ENCODE measurements at regions not wholly inside any gene's neighbourhood (a gene's known extent, or its start where the extent isn't known, plus 50 kb on each side); places are given as distances from the start of the nearest gene placed in this dataset.

- Histone ChIP-seq H4K20me1 (ENCODE audit: insufficient read depth) (no peaks in the 10 kb centered on the region), H3K79me2 (ENCODE audit: insufficient read depth, low read length) (no peaks in the 10 kb centered on the region), H3K9me2 (ENCODE audit: insufficient read depth) (no peaks in the 10 kb centered on the region), H3K4me3 (replicated peaks in 1 of 2; ENCODE audit: low read depth in 1 of 2, low read length in 2 of 2) (no peak overlapping the region), H2AFZ (ENCODE audit: low read depth, low read length, poor library complexity, severe bottlenecking) (no peak overlapping the region), H3K27ac (ENCODE audit: low read depth, low read length) (no peak overlapping the region), H3K4me1 (ENCODE audit: control insufficient read depth in 1 of 2, insufficient read depth in 2 of 2, low read length in 2 of 2) (no peaks in the 10 kb centered on the region), H3K4me2 (ENCODE audit: low read length) (no peak overlapping the region), H3K27me3 (ENCODE audit: insufficient read depth, low read length) (no peaks in the 10 kb centered on the region), H3K9ac (ENCODE audit: low read length) (no peak overlapping the region), H3K9me3 (ENCODE audit: control insufficient read depth in 1 of 2, insufficient read depth in 1 of 2, low read depth in 1 of 2, low read length in 2 of 2) (no peaks in the 10 kb centered on the region), H3K36me3 (ENCODE audit: control insufficient read depth in 1 of 2, insufficient read depth in 2 of 2, low read length in 2 of 2) (no peaks in the 10 kb centered on the region)
- CTCF ChIA-PET = no interaction called here
- TF ChIP-seq SIN3A (IDR thresholded peaks at IDR 0.05; ENCODE audit: low read depth) = no peak
- TF ChIP-seq JUND (IDR thresholded peaks at IDR 0.05) = no peak
- no peak for TF ChIP-seq ZNF274 (IDR thresholded peaks at IDR 0.05; ENCODE audit: low read depth, low read length)
- TF ChIP-seq CTCF (IDR thresholded peaks at IDR 0.05 in 2 of 3, conservative IDR thresholded peaks at IDR 0.05 in 1 of 3; ENCODE audit: borderline replicate concordance in 1 of 3, insufficient read depth in 1 of 3, low read depth in 2 of 3, low read length in 2 of 3) = no peak
- ATAC-seq = no peak
- no peak for DNase-seq (ENCODE audit: low read depth, low spot score)
- intact Hi-C loops (cut with micrococcal nuclease) = no loop called here
- BruUV-seq (replicated peaks) = no TSS peak
- RAD21 ChIA-PET (ENCODE audit: low non-redundant PET in 1 of 2, low total read pairs in 2 of 2, uncharacterized antibody in 2 of 2, unreplicated experiment in 2 of 2) = no interaction called here
- POLR2A ChIA-PET = no interaction called here
Measured at GRCh38 chr3:153385343-153385742, 223.3 kb downstream of the RAP2B start.

GRCh38 chr3:153392363-153392762 is 230.3 kb downstream of the RAP2B start:
- no peaks in the 10 kb centered on the region for H3K27me3 ChIP-seq (ENCODE audit: insufficient read depth, low read length)
- no peaks in the 10 kb centered on the region for H3K4me1 ChIP-seq (ENCODE audit: control insufficient read depth in 1 of 2, insufficient read depth in 2 of 2, low read length in 2 of 2)
- DNase-seq (ENCODE audit: low read depth, low spot score) (no peak), ATAC-seq (no peak)
- H3K4me2 ChIP-seq (ENCODE audit: low read length) = no peak overlapping the region
- no peaks in the 10 kb centered on the region for H3K9me2 ChIP-seq (ENCODE audit: insufficient read depth)
- BruUV-seq (replicated peaks) = no TSS peak
- no peak overlapping the region for H3K9ac ChIP-seq (ENCODE audit: low read length)
- H2AFZ ChIP-seq (ENCODE audit: low read depth, low read length, poor library complexity, severe bottlenecking) = no peak overlapping the region
- H3K27ac ChIP-seq (ENCODE audit: low read depth, low read length) = no peak overlapping the region
- ChIA-PET RAD21 (ENCODE audit: low non-redundant PET in 1 of 2, low total read pairs in 2 of 2, uncharacterized antibody in 2 of 2, unreplicated experiment in 2 of 2) (no interaction called here), CTCF (no interaction called here), POLR2A (no interaction called here)
- no peaks in the 10 kb centered on the region for H4K20me1 ChIP-seq (ENCODE audit: insufficient read depth)
- H3K36me3 ChIP-seq (ENCODE audit: control insufficient read depth in 1 of 2, insufficient read depth in 2 of 2, low read length in 2 of 2) = no peaks in the 10 kb centered on the region
- no peaks in the 10 kb centered on the region for H3K79me2 ChIP-seq (ENCODE audit: insufficient read depth, low read length)
- intact Hi-C loops (cut with micrococcal nuclease) = no loop called here
- peaks cover 0 to 5% of the 10 kb centered on the region in 2 experiments; a peak in 2 of 4 replicates for H3K9me3 ChIP-seq (ENCODE audit: control insufficient read depth in 1 of 2, insufficient read depth in 1 of 2, low read depth in 1 of 2, low read length in 2 of 2)
- no peak overlapping the region for H3K4me3 ChIP-seq (replicated peaks in 1 of 2; ENCODE audit: low read depth in 1 of 2, low read length in 2 of 2)
- TF ChIP-seq EZH2 (IDR thresholded peaks at IDR 0.05) (no peak), POLR2AphosphoS5 (IDR thresholded peaks at IDR 0.05; ENCODE audit: low read depth, low read length) (no peak), YY1 (IDR thresholded peaks at IDR 0.05; ENCODE audit: extremely low read depth, insufficient replicate concordance, low read depth, low read length) (no peak), REST (IDR thresholded peaks at IDR 0.05; ENCODE audit: low read depth) (no peak), SP1 (IDR thresholded peaks at IDR 0.05; ENCODE audit: low read depth) (no peak), EZH2phosphoT487 (IDR thresholded peaks at IDR 0.05; ENCODE audit: borderline replicate concordance) (no peak), ZFX (IDR thresholded peaks at IDR 0.05) (no peak), SIN3A (IDR thresholded peaks at IDR 0.05; ENCODE audit: low read depth) (no peak), MAX (IDR thresholded peaks at IDR 0.05) (no peak), POLR2A (IDR thresholded peaks at IDR 0.05; ENCODE audit: borderline replicate concordance, extremely low read depth, insufficient read depth, insufficient read length) (no peak), SRF (IDR thresholded peaks at IDR 0.05; ENCODE audit: low read depth) (no peak), JUND (IDR thresholded peaks at IDR 0.05) (no peak), FOSL1 (IDR thresholded peaks at IDR 0.05; ENCODE audit: low read depth) (no peak), ATF3 (IDR thresholded peaks at IDR 0.05) (no peak), ZNF274 (IDR thresholded peaks at IDR 0.05; ENCODE audit: low read depth, low read length) (no peak), RAD21 (IDR thresholded peaks at IDR 0.05; ENCODE audit: low read depth) (no peak)

Measured in HCT116 (cell line).